HG02763 (cell line): ENCODE measurements at regions not wholly inside any gene's neighbourhood (a gene's known extent, or its start where the extent isn't known, plus 50 kb on each side); places are given as distances from the start of the nearest gene placed in this dataset.
"Not testable (repeated sequence)": the region's sequence is repeated elsewhere in the genome, so short reads cannot be mapped to it uniquely, and the experiment has no call there.

Experiments
- ATAC-seq: cut with Tn5 transposase; IDR thresholded peaks from one replicate; pipeline ENCODE4 v1.9.1; 2021; ENCODE audit warnings: mild to moderate bottlenecking, moderate library complexity; ENCODE audit not compliant: unreplicated experiment

GRCh38 chr5:123937230-123937629, 425.3 kb downstream of the CSNK1G3 start:
- ATAC-seq, result no peak

- no peak for ATAC-seq
These were observed 424.6 kb downstream of the CSNK1G3 start for GRCh38 chr5:123936548-123936947.

GRCh38 chr5:123933812-123934211, 421.8 kb downstream of the CSNK1G3 start:
- ATAC-seq, result not testable (repeated sequence)

- ATAC-seq, result no peak
These were observed 417.1 kb downstream of the CSNK1G3 start for GRCh38 chr5:123929055-123929474.

GRCh38 chr5:123928401-123928800, 416.4 kb downstream of the CSNK1G3 start:
- no peak for ATAC-seq

GRCh38 chr5:123921193-123921592, 409.2 kb downstream of the CSNK1G3 start:
- no peak for ATAC-seq

GRCh38 chr5:123916345-123917121, 404.6 kb downstream of the CSNK1G3 start:
- ATAC-seq, result no peak

- ATAC-seq, result no peak
These were observed 402.4 kb downstream of the CSNK1G3 start for GRCh38 chr5:123914333-123914732.

GRCh38 chr5:123907349-123907748, 395.4 kb downstream of the CSNK1G3 start:
- ATAC-seq, result no peak

GRCh38 chr5:123906698-123907295, 394.8 kb downstream of the CSNK1G3 start:
- ATAC-seq, result no peak

- ATAC-seq, result no peak
These were observed 373.1 kb downstream of the CSNK1G3 start for GRCh38 chr5:123885081-123885480.

GRCh38 chr5:123882965-123883345, 371.0 kb downstream of the CSNK1G3 start:
- no peak for ATAC-seq

- no peak for ATAC-seq
These were observed 370.5 kb downstream of the CSNK1G3 start for GRCh38 chr5:123882319-123882964.

GRCh38 chr5:123881759-123882244, 369.8 kb downstream of the CSNK1G3 start:
- no peak for ATAC-seq

- no peak for ATAC-seq
These were observed 368.9 kb downstream of the CSNK1G3 start for GRCh38 chr5:123880875-123881274.

- no peak for ATAC-seq
These were observed 367.1 kb downstream of the CSNK1G3 start for GRCh38 chr5:123879071-123879470.

GRCh38 chr5:123876276-123876790, 364.4 kb downstream of the CSNK1G3 start:
- ATAC-seq, result no peak

GRCh38 chr5:123875561-123876275, 363.7 kb downstream of the CSNK1G3 start:
- ATAC-seq, result no peak

GRCh38 chr5:123874600-123875201, 362.7 kb downstream of the CSNK1G3 start:
- ATAC-seq, result no peak

- no peak for ATAC-seq
These were observed 361.9 kb downstream of the CSNK1G3 start for GRCh38 chr5:123873846-123874245.

- ATAC-seq, result no peak
These were observed 359.4 kb downstream of the CSNK1G3 start for GRCh38 chr5:123871373-123871772.
